OCI-LY3 (cell line): ENCODE measurements at regions not wholly inside any gene's neighbourhood (a gene's known extent, or its start where the extent isn't known, plus 50 kb on each side); places are given as distances from the start of the nearest gene placed in this dataset.

ENCODE experiments used
- H2AFZ ChIP-seq: fragments of 200-600, 300-600 bp; shearing (Covaris generic); 2 replicates; pipeline ENCODE4 v1.6.0; 2014; ENCODE audit warnings: antibody characterized with exemption, low read depth, low read length
- H3K27ac ChIP-seq: fragments of 200-600, 300-600 bp; sonication (generic); 2 replicates; pipeline ENCODE4 v1.5.1; 2014; ENCODE audit warnings: mild to moderate bottlenecking, low read length, moderate library complexity, mixed read lengths
- H3K27me3 ChIP-seq: fragments of 200-600, 300-600 bp; sonication (generic); 2 replicates; pipeline ENCODE4 v1.6.1; 2014; ENCODE audit warnings: low read depth, low read length, mixed read lengths
- H3K36me3 ChIP-seq: fragments of 200-600, 300-600 bp; sonication (generic); replicated peaks from 2 replicates; pipeline ENCODE3; 2014; ENCODE audit warnings: low read depth, low read length, mixed read lengths
- H3K4me1 ChIP-seq: fragments of 300-600, 200-600 bp; sonication (generic); 2 replicates; pipeline ENCODE4 v1.6.1; 2014; ENCODE audit warnings: low read length, mixed read lengths
- H3K4me2 ChIP-seq: fragments of 200-600, 300-600 bp; sonication (generic); 2 replicates; pipeline ENCODE4 v1.6.1; 2014; ENCODE audit warnings: low read length, mixed read lengths
- H3K4me3 ChIP-seq: fragments of 300-600, 200-600 bp; sonication (generic); 2 replicates; pipeline ENCODE4 v1.5.1; 2014; ENCODE audit warnings: antibody characterized with exemption, mild to moderate bottlenecking, low read length, moderate library complexity
- H3K79me2 ChIP-seq: fragments of 300-600, 200-600 bp; shearing (Covaris generic); 2 replicates; pipeline ENCODE4 v1.6.1; 2014; ENCODE audit warnings: mild to moderate bottlenecking, low read length, mixed read lengths
- H3K9ac ChIP-seq: fragments of 300-600, 200-600 bp; shearing (Covaris generic); 2 replicates; pipeline ENCODE4 v1.6.0; 2014; ENCODE audit warnings: mild to moderate bottlenecking, low read length, moderate library complexity
- H3K9me3 ChIP-seq: fragments of 200-600, 300-600 bp; shearing (Covaris generic); 2 replicates; pipeline ENCODE4 v1.6.1; 2014; ENCODE audit warnings: low read length, mixed read lengths; ENCODE audit not compliant: insufficient read depth
- H4K20me1 ChIP-seq: fragments of 200-600, 300-600 bp; sonication (generic); 2 replicates; pipeline ENCODE4 v1.6.1; 2016; ENCODE audit warnings: low read length, mixed read lengths; ENCODE audit not compliant: insufficient read depth
- EZH2phosphoT487 ChIP-seq: fragments of 200-600 bp; shearing (Covaris generic); IDR thresholded peaks from 2 replicates; pipeline ENCODE4 v1.6.1; 2018; ENCODE audit warnings: antibody characterized with exemption, mixed run types, low read depth
- TF ChIP-seq, protein P1 (sequence below): fragments of 200-600, 300-600 bp; sonication (generic); IDR thresholded peaks from 2 replicates; pipeline ENCODE4 v1.5.1; 2014; ENCODE audit warnings: antibody characterized with exemption, low read length, low read depth

DNA sequence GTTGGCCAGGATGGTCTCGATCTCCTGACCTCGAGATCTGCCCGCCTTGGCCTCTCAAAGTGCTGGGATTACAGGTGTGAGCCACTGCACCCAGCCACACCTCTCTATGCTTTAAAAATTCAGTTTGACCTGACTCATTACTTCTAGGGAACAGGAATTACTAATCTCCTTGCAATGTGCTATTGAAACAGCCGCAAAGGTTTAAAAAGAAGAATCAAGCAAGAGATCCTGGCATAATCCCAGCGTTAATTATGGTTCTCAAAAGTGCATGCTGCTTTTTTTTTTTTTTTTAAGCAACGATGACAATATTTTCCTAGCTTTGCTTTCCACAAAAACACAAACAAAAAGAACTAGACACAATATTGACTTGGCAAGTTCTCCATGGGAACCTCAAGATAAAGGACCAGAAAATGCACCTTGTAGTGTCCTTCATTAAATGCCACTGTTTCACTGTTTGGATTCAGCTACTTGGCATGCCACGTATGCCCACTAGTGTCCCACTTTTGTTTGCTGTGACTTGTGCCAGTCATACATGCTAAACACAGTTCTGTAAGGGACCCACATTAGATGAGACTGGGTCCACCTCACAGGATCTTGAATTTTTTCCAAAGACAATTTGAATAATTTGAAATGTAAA, 112.6 kb upstream of the PPARGC1A start:
- H3K4me1 ChIP-seq, result no peaks in the 10 kb centered on the region
- no peaks in the 10 kb centered on the region for H3K36me3 ChIP-seq
- H4K20me1 ChIP-seq, result no peaks in the 10 kb centered on the region
- no peak overlapping the region for H3K4me3 ChIP-seq
- H3K27ac ChIP-seq, result no peak overlapping the region
- H3K4me2 ChIP-seq, result no peak overlapping the region
- 0 out of 2 replicates have a peak, but pooled peaks cover 4% of the 10 kb centered on the region for H3K27me3 ChIP-seq
- H3K79me2 ChIP-seq, result no peaks in the 10 kb centered on the region
- H2AFZ ChIP-seq, result no peak overlapping the region
- no peak for TF ChIP-seq EZH2phosphoT487
- TF ChIP-seq, protein P1, sequence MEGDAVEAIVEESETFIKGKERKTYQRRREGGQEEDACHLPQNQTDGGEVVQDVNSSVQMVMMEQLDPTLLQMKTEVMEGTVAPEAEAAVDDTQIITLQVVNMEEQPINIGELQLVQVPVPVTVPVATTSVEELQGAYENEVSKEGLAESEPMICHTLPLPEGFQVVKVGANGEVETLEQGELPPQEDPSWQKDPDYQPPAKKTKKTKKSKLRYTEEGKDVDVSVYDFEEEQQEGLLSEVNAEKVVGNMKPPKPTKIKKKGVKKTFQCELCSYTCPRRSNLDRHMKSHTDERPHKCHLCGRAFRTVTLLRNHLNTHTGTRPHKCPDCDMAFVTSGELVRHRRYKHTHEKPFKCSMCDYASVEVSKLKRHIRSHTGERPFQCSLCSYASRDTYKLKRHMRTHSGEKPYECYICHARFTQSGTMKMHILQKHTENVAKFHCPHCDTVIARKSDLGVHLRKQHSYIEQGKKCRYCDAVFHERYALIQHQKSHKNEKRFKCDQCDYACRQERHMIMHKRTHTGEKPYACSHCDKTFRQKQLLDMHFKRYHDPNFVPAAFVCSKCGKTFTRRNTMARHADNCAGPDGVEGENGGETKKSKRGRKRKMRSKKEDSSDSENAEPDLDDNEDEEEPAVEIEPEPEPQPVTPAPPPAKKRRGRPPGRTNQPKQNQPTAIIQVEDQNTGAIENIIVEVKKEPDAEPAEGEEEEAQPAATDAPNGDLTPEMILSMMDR, result no peak
- H3K9ac ChIP-seq, result no peak overlapping the region
- H3K9me3 ChIP-seq, result no peaks in the 10 kb centered on the region

DNA sequence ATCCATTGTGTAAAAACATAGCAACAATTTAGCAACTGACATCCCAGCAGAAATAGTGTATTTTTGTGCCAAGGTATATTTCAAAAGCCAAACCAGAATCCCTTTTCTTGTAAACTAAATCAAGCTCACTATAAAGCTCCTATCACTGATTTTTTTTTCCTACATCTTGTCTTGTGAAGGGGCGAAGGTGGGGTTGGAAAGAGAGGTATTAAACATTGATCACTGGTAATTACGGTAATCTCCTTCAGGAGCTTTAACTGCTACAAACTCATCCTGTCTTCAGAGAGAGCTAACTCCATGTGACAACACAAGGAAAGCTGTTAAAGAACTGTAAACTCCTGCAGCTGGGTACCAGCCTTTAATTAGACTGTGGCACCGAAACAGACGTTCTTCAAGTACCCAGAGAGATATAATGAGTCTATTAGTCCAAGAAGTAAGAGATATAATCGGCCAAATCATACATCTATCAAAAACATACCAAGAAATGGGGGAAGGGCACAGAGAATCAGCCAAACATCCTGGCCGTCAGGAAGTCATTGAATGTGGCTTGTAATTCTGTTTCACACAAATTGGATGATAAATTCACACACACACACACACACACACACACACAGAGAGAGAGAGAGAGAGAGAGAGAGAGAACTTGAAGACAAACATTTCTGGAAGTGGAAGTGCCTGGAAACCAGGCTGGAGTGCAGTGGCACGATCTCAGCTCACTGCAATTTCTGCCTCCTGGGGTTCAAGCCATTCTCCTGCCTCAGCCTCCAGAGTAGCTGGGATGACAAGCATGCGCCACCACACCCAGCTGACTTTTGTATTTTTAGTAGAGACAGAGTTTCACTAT, 111.9 kb upstream of the PPARGC1A start:
- no peaks in the 10 kb centered on the region for H3K4me1 ChIP-seq
- no peak overlapping the region for H3K9ac ChIP-seq
- no peaks in the 10 kb centered on the region for H3K79me2 ChIP-seq
- no peak overlapping the region for H2AFZ ChIP-seq
- H3K4me2 ChIP-seq, result no peak overlapping the region
- no peak overlapping the region for H3K4me3 ChIP-seq
- H3K27me3 ChIP-seq, result 0 out of 2 replicates have a peak, but pooled peaks cover 4% of the 10 kb centered on the region
- no peaks in the 10 kb centered on the region for H3K36me3 ChIP-seq
- TF ChIP-seq, protein P1, result no peak
- TF ChIP-seq EZH2phosphoT487, result no peak
- H3K27ac ChIP-seq, result no peak overlapping the region
- no peaks in the 10 kb centered on the region for H4K20me1 ChIP-seq
- no peaks in the 10 kb centered on the region for H3K9me3 ChIP-seq

DNA sequence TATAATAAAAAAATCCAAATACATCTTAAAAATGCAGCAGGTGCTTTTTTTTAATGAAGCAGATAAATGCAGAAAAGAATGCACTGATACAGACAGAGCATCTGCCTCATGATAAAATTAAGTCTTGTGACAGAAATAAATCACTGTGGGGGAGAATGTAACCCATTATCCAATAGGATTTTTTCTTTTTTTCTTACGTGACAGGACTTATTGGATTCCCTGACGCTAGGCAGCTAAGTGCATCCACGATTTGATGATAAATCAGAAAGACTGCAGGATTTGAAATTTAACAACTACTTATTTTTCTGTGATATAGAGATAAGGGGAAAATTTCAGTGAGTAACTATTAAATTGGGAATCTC, 110.6 kb upstream of the PPARGC1A start:
- no peak overlapping the region for H3K9ac ChIP-seq
- no peaks in the 10 kb centered on the region for H3K36me3 ChIP-seq
- H2AFZ ChIP-seq, result no peak overlapping the region
- H3K4me3 ChIP-seq, result no peak overlapping the region
- no peaks in the 10 kb centered on the region for H3K9me3 ChIP-seq
- no peak overlapping the region for H3K4me2 ChIP-seq
- H3K4me1 ChIP-seq, result no peaks in the 10 kb centered on the region
- H3K79me2 ChIP-seq, result no peaks in the 10 kb centered on the region
- TF ChIP-seq, protein P1, result no peak
- no peak for TF ChIP-seq EZH2phosphoT487
- no peaks in the 10 kb centered on the region for H4K20me1 ChIP-seq
- H3K27ac ChIP-seq, result no peak overlapping the region
- 0 out of 2 replicates have a peak, but pooled peaks cover 4% of the 10 kb centered on the region for H3K27me3 ChIP-seq

DNA sequence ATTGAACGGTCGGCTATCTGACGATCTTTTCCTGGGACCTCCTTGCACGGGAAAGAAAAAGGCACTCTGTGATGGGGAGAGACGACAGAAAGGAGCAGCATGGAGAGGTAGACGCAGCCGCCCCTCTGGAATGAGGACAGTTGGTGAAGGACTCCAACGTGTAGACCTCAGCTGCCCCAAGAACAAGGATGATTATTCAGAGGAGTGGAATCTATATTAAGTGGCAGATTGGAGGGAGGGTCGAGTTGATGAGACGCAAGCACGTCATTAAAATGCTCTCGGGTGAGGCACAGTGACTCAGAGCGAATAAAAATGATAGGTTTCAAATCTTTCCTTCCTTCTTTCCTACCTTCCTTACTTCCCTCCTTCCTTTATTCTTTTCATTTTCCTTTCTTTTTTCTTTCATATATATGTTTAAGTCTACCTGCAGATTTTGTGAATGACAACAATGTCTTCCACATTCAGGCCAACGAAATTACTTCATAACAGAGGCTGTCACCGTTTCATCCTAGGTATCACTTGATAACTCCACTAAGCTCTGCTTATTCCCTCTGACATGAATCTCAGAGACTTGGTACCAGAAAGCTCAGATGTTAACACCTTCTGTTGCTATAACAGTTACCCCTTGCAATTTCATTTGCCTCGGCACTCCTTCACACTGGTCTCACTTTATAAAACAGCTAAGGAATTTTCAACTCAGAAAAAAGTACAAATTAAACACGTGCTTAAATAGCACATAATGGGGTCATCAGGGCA, 110.0 kb upstream of the PPARGC1A start:
- H3K4me2 ChIP-seq, result no peak overlapping the region
- H4K20me1 ChIP-seq, result no peaks in the 10 kb centered on the region
- no peak overlapping the region for H3K4me3 ChIP-seq
- TF ChIP-seq, protein P1, result no peak
- no peak for TF ChIP-seq EZH2phosphoT487
- H3K27me3 ChIP-seq, result 0 out of 2 replicates have a peak, but pooled peaks cover 4% of the 10 kb centered on the region
- H3K79me2 ChIP-seq, result no peaks in the 10 kb centered on the region
- no peak overlapping the region for H3K27ac ChIP-seq
- H3K4me1 ChIP-seq, result no peaks in the 10 kb centered on the region
- no peak overlapping the region for H3K9ac ChIP-seq
- H3K9me3 ChIP-seq, result no peaks in the 10 kb centered on the region
- no peak overlapping the region for H2AFZ ChIP-seq
- no peaks in the 10 kb centered on the region for H3K36me3 ChIP-seq
